ENCODE measurements at regions not wholly inside any gene's neighbourhood (a gene's known extent, or its start where the extent isn't known, plus 50 kb on each side); places are given as distances from the start of the nearest gene placed in this dataset.
"Not testable (repeated sequence)": the region's sequence is repeated elsewhere in the genome, so short reads cannot be mapped to it uniquely, and the experiment has no call there.

- DNase-seq = no peak
- no peak for TF ChIP-seq POLR2A (IDR thresholded peaks at IDR 0.05; ENCODE audit: low read length)
- no peak for TF ChIP-seq GATA1 (IDR thresholded peaks at IDR 0.05; ENCODE audit: low read depth, low read length)
Observed at GRCh38 chr4:27098034-27098433, 237.4 kb downstream of the STIM2 start.

- no peak for TF ChIP-seq GATA1 (IDR thresholded peaks at IDR 0.05; ENCODE audit: low read depth, low read length)
- no peak for TF ChIP-seq POLR2A (IDR thresholded peaks at IDR 0.05; ENCODE audit: low read length)
Observed at GRCh38 chr4:27100713-27101112, 240.1 kb downstream of the STIM2 start.

GRCh38 chr4:27101126-27101525, 240.5 kb downstream of the STIM2 start:
- no peak for DNase-seq

More at GRCh38 chr4:27100713-27101112, 240.1 kb downstream of the STIM2 start:
- DNase-seq = no peak

GRCh38 chr4:27101561-27101960, 240.9 kb downstream of the STIM2 start:
- no peak for DNase-seq
- no peak for TF ChIP-seq POLR2A (IDR thresholded peaks at IDR 0.05; ENCODE audit: low read length)
- TF ChIP-seq GATA1 (IDR thresholded peaks at IDR 0.05; ENCODE audit: low read depth, low read length) = no peak

More at GRCh38 chr4:27101126-27101525, 240.5 kb downstream of the STIM2 start:
- no peak for TF ChIP-seq GATA1 (IDR thresholded peaks at IDR 0.05; ENCODE audit: low read depth, low read length)
- TF ChIP-seq POLR2A (IDR thresholded peaks at IDR 0.05; ENCODE audit: low read length) = no peak

- TF ChIP-seq POLR2A (IDR thresholded peaks at IDR 0.05; ENCODE audit: low read length) (no peak), GATA1 (IDR thresholded peaks at IDR 0.05; ENCODE audit: low read depth, low read length) (no peak)
- DNase-seq = no peak
Observed at GRCh38 chr4:27111627-27112026, 251.0 kb downstream of the STIM2 start.

- TF ChIP-seq GATA1 (IDR thresholded peaks at IDR 0.05; ENCODE audit: low read depth, low read length) (no peak), POLR2A (IDR thresholded peaks at IDR 0.05; ENCODE audit: low read length) (no peak)
- DNase-seq = no peak
Observed at GRCh38 chr4:27112587-27112986, 251.9 kb downstream of the STIM2 start.

- DNase-seq = no peak
- TF ChIP-seq POLR2A (IDR thresholded peaks at IDR 0.05; ENCODE audit: low read length) (no peak), GATA1 (IDR thresholded peaks at IDR 0.05; ENCODE audit: low read depth, low read length) (no peak)
Observed at GRCh38 chr4:27115221-27115620, 254.6 kb downstream of the STIM2 start.

GRCh38 chr4:27117453-27117852, 256.8 kb downstream of the STIM2 start:
- no peak for DNase-seq
- TF ChIP-seq POLR2A (IDR thresholded peaks at IDR 0.05; ENCODE audit: low read length) (no peak), GATA1 (IDR thresholded peaks at IDR 0.05; ENCODE audit: low read depth, low read length) (no peak)

- no peak for DNase-seq
Observed at GRCh38 chr4:27119239-27119638, 258.6 kb downstream of the STIM2 start.

GRCh38 chr4:27121830-27122229, 261.2 kb downstream of the STIM2 start:
- DNase-seq = no peak
- TF ChIP-seq POLR2A (IDR thresholded peaks at IDR 0.05; ENCODE audit: low read length) = no peak
- TF ChIP-seq GATA1 (IDR thresholded peaks at IDR 0.05; ENCODE audit: low read depth, low read length) = no peak

More at GRCh38 chr4:27119239-27119638, 258.6 kb downstream of the STIM2 start:
- TF ChIP-seq POLR2A (IDR thresholded peaks at IDR 0.05; ENCODE audit: low read length) (no peak), GATA1 (IDR thresholded peaks at IDR 0.05; ENCODE audit: low read depth, low read length) (no peak)

- no peak for DNase-seq
- TF ChIP-seq GATA1 (IDR thresholded peaks at IDR 0.05; ENCODE audit: low read depth, low read length) = no peak
Observed at GRCh38 chr4:27123123-27123768, 262.6 kb downstream of the STIM2 start.

- TF ChIP-seq GATA1 (IDR thresholded peaks at IDR 0.05; ENCODE audit: low read depth, low read length) (no peak), POLR2A (IDR thresholded peaks at IDR 0.05; ENCODE audit: low read length) (no peak)
- no peak for DNase-seq
Observed at GRCh38 chr4:27123769-27124124, 263.1 kb downstream of the STIM2 start.

GRCh38 chr4:27126895-27127294, 266.3 kb downstream of the STIM2 start:
- DNase-seq = not testable (repeated sequence)

- DNase-seq = no peak
- TF ChIP-seq GATA1 (IDR thresholded peaks at IDR 0.05; ENCODE audit: low read depth, low read length) = no peak
- TF ChIP-seq POLR2A (IDR thresholded peaks at IDR 0.05; ENCODE audit: low read length) = no peak
Observed at GRCh38 chr4:27128443-27128842, 267.8 kb downstream of the STIM2 start.

- DNase-seq = no peak
- no peak for TF ChIP-seq POLR2A (IDR thresholded peaks at IDR 0.05; ENCODE audit: low read length)
- no peak for TF ChIP-seq GATA1 (IDR thresholded peaks at IDR 0.05; ENCODE audit: low read depth, low read length)
Observed at GRCh38 chr4:27129871-27130366, 269.3 kb downstream of the STIM2 start.
